HUES64 (cell line): ENCODE measurements at regions not wholly inside any gene's neighbourhood (a gene's known extent, or its start where the extent isn't known, plus 50 kb on each side); places are given as distances from the start of the nearest gene placed in this dataset.
"Not testable (repeated sequence)": the region's sequence is repeated elsewhere in the genome, so short reads cannot be mapped to it uniquely, and the experiment has no call there.

Experiments used
- H3K27ac ChIP-seq: 2 replicates; pipeline ENCODE4 v1.7.0; 2013; ENCODE audit warnings: low read depth, low read length, inconsistent platforms
- H3K27me3 ChIP-seq: 2 replicates; pipeline ENCODE4 v1.6.1; 2013; ENCODE audit warnings: mild to moderate bottlenecking, low read length; ENCODE audit not compliant: insufficient read depth
- H3K36me3 ChIP-seq: 2 replicates; pipeline ENCODE4 v1.6.1; 2013; ENCODE audit warnings: mild to moderate bottlenecking, low read length; ENCODE audit not compliant: insufficient read depth
- H3K4me1 ChIP-seq: 2 replicates; pipeline ENCODE4 v1.6.1; 2013; ENCODE audit warnings: mild to moderate bottlenecking, low read length, moderate library complexity; ENCODE audit not compliant: insufficient read depth
- H3K4me3 ChIP-seq: 2 replicates; pipeline ENCODE4 v1.5.1; 2013; ENCODE audit warnings: mild to moderate bottlenecking, low read length, moderate library complexity
- H3K9ac ChIP-seq: 2 replicates; pipeline ENCODE4 v1.6.1; 2013; ENCODE audit warnings: mild to moderate bottlenecking, low read depth, low read length
- H3K9me3 ChIP-seq: 2 replicates; pipeline ENCODE4 v1.6.1; 2013; ENCODE audit warnings: low read depth, low read length; ENCODE audit not compliant: insufficient read depth
- WGBS: fragments of 150-250, 120-280 bp; methylation state at CpG from one replicate; pipeline ENCODE4 v1.1.7; 2013; ENCODE audit warnings: missing lambda C conversion rate; 5-methylcytosine and 5-hydroxymethylcytosine counted together

GRCh38 chr2:180235506-180235905 is 228.4 kb upstream of the CWC22 start:
- WGBS = 91% methylated on average over 4 of the region's 4 CpGs
- not testable (repeated sequence) for H3K27me3 ChIP-seq, H3K4me3 ChIP-seq, H3K36me3 ChIP-seq, H3K9ac ChIP-seq, H3K9me3 ChIP-seq, H3K4me1 ChIP-seq, H3K27ac ChIP-seq

GRCh38 chr2:180234991-180235390 is 227.9 kb upstream of the CWC22 start:
- H3K9me3 ChIP-seq, H3K36me3 ChIP-seq, H3K4me1 ChIP-seq, H3K9ac ChIP-seq, H3K27me3 ChIP-seq, H3K27ac ChIP-seq, H3K4me3 ChIP-seq: not testable (repeated sequence)
- WGBS = 95% methylated on average over 5 of the region's 5 CpGs

GRCh38 chr2:180231015-180231414 is 223.9 kb upstream of the CWC22 start:
- no peak overlapping the region for H3K9ac ChIP-seq
- H3K9me3 ChIP-seq = 0 out of 2 replicates have a peak, but pooled peaks cover 2% of the 10 kb centered on the region
- 80% methylated on average over 1 of the region's 1 CpG for WGBS
- no peak overlapping the region for H3K4me3 ChIP-seq
- no peak overlapping the region for H3K27ac ChIP-seq
- no peaks in the 10 kb centered on the region for H3K36me3 ChIP-seq
- no peaks in the 10 kb centered on the region for H3K27me3 ChIP-seq
- no peaks in the 10 kb centered on the region for H3K4me1 ChIP-seq

DNA sequence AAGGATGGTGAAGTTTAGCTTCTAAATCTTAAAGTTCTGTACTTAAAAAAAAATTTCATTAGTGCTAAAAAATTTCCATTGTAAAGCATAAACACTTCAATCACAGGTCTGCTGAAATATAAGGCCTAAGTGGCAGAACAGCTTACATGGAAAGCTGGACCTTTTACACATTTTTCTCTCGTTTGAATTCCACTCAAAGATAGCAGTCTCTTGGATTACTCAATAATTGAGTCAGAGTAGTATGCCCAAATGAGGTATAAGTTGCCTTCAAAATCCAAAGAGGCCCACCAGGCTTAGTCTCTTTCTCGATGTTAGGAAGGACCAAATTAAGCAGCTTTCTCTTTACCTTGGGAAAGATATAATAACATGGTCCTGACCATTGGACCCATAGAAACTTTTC is 220.4 kb upstream of the CWC22 start:
- Histone ChIP-seq H3K27me3 (no peaks in the 10 kb centered on the region), H3K9ac (no peak overlapping the region), H3K27ac (no peak overlapping the region), H3K4me3 (no peak overlapping the region), H3K36me3 (no peaks in the 10 kb centered on the region), H3K9me3 (peaks cover 14% of the 10 kb centered on the region; the same call in 1 of the 2 replicates), H3K4me1 (no peaks in the 10 kb centered on the region)
- 96% methylated on average over 2 of the region's 2 CpGs for WGBS

GRCh38 chr2:180225118-180225517 is 218.0 kb upstream of the CWC22 start:
- H3K27me3 ChIP-seq = no peaks in the 10 kb centered on the region
- no peak overlapping the region for H3K4me3 ChIP-seq
- H3K27ac ChIP-seq = no peak overlapping the region
- H3K9ac ChIP-seq = no peak overlapping the region
- H3K4me1 ChIP-seq = no peaks in the 10 kb centered on the region
- no peaks in the 10 kb centered on the region for H3K36me3 ChIP-seq
- H3K9me3 ChIP-seq = peaks cover 14% of the 10 kb centered on the region; the same call in 1 of the 2 replicates

DNA sequence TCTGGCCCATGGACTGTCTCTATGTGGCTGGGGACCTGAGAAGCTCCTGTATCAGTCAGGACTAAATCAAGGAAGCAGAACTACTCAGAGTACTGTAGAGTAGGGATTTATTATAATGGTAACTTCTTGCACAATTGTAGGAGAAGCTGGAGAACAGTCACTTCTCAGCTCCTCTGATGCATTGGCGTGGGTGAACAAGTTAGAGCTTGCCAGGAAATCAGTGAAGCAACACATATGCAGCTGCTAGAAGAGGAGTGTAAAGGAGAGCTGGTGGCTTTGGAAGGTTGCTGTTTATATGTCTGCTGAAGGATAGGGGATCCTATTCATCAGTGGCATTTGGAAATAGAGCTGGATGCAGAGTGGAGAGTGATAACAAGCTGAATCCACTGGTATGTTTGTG is 215.5 kb upstream of the CWC22 start:
- Histone ChIP-seq H3K4me1 (no peaks in the 10 kb centered on the region), H3K27me3 (no peaks in the 10 kb centered on the region), H3K36me3 (no peaks in the 10 kb centered on the region), H3K27ac (no peak overlapping the region), H3K9me3 (peaks cover 17% of the 10 kb centered on the region; the same call in 1 of the 2 replicates), H3K9ac (no peak overlapping the region), H3K4me3 (no peak overlapping the region)
- WGBS = 92% methylated on average over 1 of the region's 1 CpG

DNA sequence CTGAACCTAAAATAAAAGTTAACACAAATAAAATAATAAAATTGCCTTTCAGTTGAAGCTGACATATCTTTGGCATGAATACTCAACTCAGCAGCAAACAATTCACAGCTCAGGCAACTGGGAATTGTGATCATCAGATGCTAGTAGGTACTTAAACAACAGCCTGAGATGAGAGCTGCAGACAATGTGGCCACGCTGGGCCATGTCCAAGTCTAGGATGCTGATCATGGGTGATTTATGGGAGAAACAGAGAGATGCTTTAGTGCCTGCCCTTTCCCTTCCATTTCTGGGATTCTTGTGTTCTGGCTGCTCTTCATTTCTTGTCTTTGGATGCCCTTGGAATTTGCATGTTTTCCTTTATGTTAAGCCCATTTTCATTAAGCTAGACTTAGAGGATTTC is 212.4 kb upstream of the CWC22 start:
- H3K9ac ChIP-seq = no peak overlapping the region
- H3K27me3 ChIP-seq = no peaks in the 10 kb centered on the region
- H3K9me3 ChIP-seq = peaks cover 8% of the 10 kb centered on the region; the same call in 1 of the 2 replicates
- H3K4me1 ChIP-seq = no peaks in the 10 kb centered on the region
- 98% methylated on average over 1 of the region's 1 CpG for WGBS
- H3K36me3 ChIP-seq = no peaks in the 10 kb centered on the region
- no peak overlapping the region for H3K4me3 ChIP-seq
- H3K27ac ChIP-seq = no peak overlapping the region

DNA sequence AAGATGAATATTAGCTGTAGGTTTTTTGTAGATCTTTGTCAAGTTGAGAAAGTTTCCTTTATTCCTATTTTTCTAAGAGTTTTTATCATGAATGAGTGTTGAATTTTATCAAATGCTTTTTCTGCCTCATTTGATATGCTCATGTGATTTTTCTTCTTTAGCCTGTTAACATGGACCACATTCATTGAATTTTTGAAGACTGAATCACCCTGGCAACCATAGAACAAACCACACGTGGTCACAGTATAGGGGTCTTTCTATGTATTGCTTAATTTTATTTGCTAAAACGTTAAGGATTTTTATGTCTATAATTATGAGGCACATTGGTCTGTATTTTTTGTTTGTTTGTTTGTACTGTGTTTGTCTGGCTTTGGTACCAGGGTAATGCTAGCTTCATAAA is 201.7 kb upstream of the CWC22 start:
- Histone ChIP-seq H3K4me1 (no peaks in the 10 kb centered on the region), H3K4me3 (no peak overlapping the region), H3K9me3 (no peaks in the 10 kb centered on the region), H3K36me3 (no peaks in the 10 kb centered on the region), H3K27ac (no peak overlapping the region), H3K9ac (no peak overlapping the region), H3K27me3 (no peaks in the 10 kb centered on the region)
- 76% methylated on average over 2 of the region's 2 CpGs for WGBS

- WGBS = 88% methylated on average over 5 of the region's 6 CpGs
- no peaks in the 10 kb centered on the region for H3K9me3 ChIP-seq
- no peak overlapping the region for H3K4me3 ChIP-seq
- no peaks in the 10 kb centered on the region for H3K27me3 ChIP-seq
- 0 out of 2 replicates have a peak, but pooled peaks cover 4% of the 10 kb centered on the region for H3K4me1 ChIP-seq
- no peak overlapping the region for H3K27ac ChIP-seq
- H3K36me3 ChIP-seq = no peaks in the 10 kb centered on the region
- H3K9ac ChIP-seq = no peak overlapping the region
Measured at GRCh38 chr2:180205621-180206235, 198.6 kb upstream of the CWC22 start.

- WGBS = 95% methylated on average over 2 of the region's 2 CpGs
- no peaks in the 10 kb centered on the region for H3K27me3 ChIP-seq
- 0 out of 2 replicates have a peak, but pooled peaks cover 4% of the 10 kb centered on the region for H3K4me1 ChIP-seq
- no peak overlapping the region for H3K27ac ChIP-seq
- no peak overlapping the region for H3K9ac ChIP-seq
- H3K36me3 ChIP-seq = no peaks in the 10 kb centered on the region
- no peak overlapping the region for H3K4me3 ChIP-seq
- H3K9me3 ChIP-seq = no peaks in the 10 kb centered on the region
Measured at GRCh38 chr2:180203972-180204371, 196.9 kb upstream of the CWC22 start.

DNA sequence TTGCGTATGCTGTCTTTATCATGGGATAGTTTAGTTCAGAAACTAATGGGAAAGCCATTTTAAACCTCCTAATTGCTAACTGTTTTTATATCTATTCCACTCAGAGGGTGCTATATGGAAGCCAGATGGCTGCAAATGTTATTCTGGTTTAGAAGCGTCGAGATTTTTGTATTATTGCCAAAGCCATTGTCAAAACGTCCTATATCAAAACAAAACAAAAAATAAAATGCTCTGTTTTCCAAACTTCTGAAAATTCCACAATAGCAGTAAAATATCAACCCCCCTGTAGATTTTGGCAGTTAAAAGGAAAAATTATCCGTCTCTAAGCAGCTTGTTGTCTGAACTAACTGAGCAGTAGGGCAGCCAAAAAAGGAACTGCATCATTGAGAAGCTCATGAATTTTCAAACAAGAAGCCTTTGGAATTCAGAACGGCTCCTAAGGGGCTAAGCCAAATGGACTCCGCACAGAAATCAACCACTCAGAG is 195.4 kb upstream of the CWC22 start:
- peaks cover 5% of the 10 kb centered on the region; the same call in 1 of the 2 replicates for H3K4me1 ChIP-seq
- no peaks in the 10 kb centered on the region for H3K36me3 ChIP-seq
- WGBS = 82% methylated on average over 7 of the region's 7 CpGs

More for the DNA sequence above, 195.4 kb upstream of the CWC22 start:
- Histone ChIP-seq H3K9me3 (no peaks in the 10 kb centered on the region), H3K27me3 (no peaks in the 10 kb centered on the region), H3K27ac (no peak overlapping the region), H3K4me3 (no peak overlapping the region), H3K9ac (no peak overlapping the region)
